ENCODE measurements at regions not wholly inside any gene's neighbourhood (a gene's known extent, or its start where the extent isn't known, plus 50 kb on each side); places are given as distances from the start of the nearest gene placed in this dataset.

GRCh38 chr9:95609426-95609825, 92.7 kb upstream of the PTCH1 start:
- TF ChIP-seq CTCF (IDR thresholded peaks at IDR 0.05) (no peak), POLR2A (IDR thresholded peaks at IDR 0.05) (no peak)
